CD14-positive monocyte (primary cell): ENCODE measurements at regions not wholly inside any gene's neighbourhood (a gene's known extent, or its start where the extent isn't known, plus 50 kb on each side); places are given as distances from the start of the nearest gene placed in this dataset.
A peak's percentile ranks its signal among the peaks of the same experiment; 100 is the strongest.
"Not testable (repeated sequence)": the region's sequence is repeated elsewhere in the genome, so short reads cannot be mapped to it uniquely, and the experiment has no call there.

Source experiments
- DNase-seq, 3 donors: peaks; one replicate each; pipeline ENCODE4 v3.0.0-alpha.2; 2011 to 2022
- H2AFZ ChIP-seq: 2 replicates; pipeline ENCODE4 v1.6.0; 2012; ENCODE audit warnings: mild to moderate bottlenecking, low read depth, low read length, inconsistent platforms; ENCODE audit not compliant: insufficient read depth, poor library complexity, severe bottlenecking
- H3K27ac ChIP-seq, 2 donors: 1 replicate in 1 of 2; 2 replicates in 1 of 2; pipeline ENCODE4 v1.5.1; 2012 to 2013; ENCODE audit warnings: low read length in 2 of 2, control low read depth in 1 of 2, inconsistent platforms in 1 of 2, low read depth in 1 of 2, mild to moderate bottlenecking in 1 of 2
- H3K27me3 ChIP-seq, 2 donors: one replicate each; pipeline versions ENCODE4 v1.6.0 to v1.6.1; 2011 to 2013; ENCODE audit warnings: low read length in 2 of 2; ENCODE audit not compliant: control insufficient read depth in 2 of 2, insufficient read depth in 2 of 2
- H3K36me3 ChIP-seq, 2 donors: replicated peaks in 1 of 2; 1 replicate in 1 of 2; 2 replicates in 1 of 2; pipeline versions ENCODE4 v1.5.1 to v1.6.1; 2012 to 2013; ENCODE audit warnings: low read length in 2 of 2, control low read depth in 1 of 2, inconsistent platforms in 1 of 2, mild to moderate bottlenecking in 1 of 2; ENCODE audit not compliant: insufficient read depth in 2 of 2, control insufficient read depth in 1 of 2
- H3K4me1 ChIP-seq, 2 donors: 1 replicate in 1 of 2; 2 replicates in 1 of 2; pipeline versions ENCODE4 v1.5.1 to v1.6.1; 2012 to 2013; ENCODE audit warnings: low read length in 2 of 2, control low read depth in 1 of 2, inconsistent platforms in 1 of 2, mild to moderate bottlenecking in 1 of 2, moderate library complexity in 1 of 2; ENCODE audit not compliant: insufficient read depth in 2 of 2, control insufficient read depth in 1 of 2
- H3K4me2 ChIP-seq: replicated peaks from 2 replicates; pipeline ENCODE3; 2012; ENCODE audit warnings: low read length, moderate library complexity, mild to moderate bottlenecking; ENCODE audit not compliant: poor library complexity, severe bottlenecking; ENCODE audit errors: extremely low read depth
- H3K4me3 ChIP-seq, 3 experiments: fragments of 200-600 bp in 1 of 3; sonication (generic) in 1 of 3; replicated peaks in 1 of 3; 1 replicate in 2 of 3; 2 replicates in 1 of 3; pipeline ENCODE4 v1.5.1; 2011 to 2013; ENCODE audit warnings: low read length in 3 of 3, mild to moderate bottlenecking in 3 of 3, control low read depth in 2 of 3, low read depth in 2 of 3, inconsistent platforms in 1 of 3, moderate library complexity in 1 of 3
- H3K79me2 ChIP-seq: 2 replicates; pipeline ENCODE4 v1.6.0; 2012; ENCODE audit warnings: mild to moderate bottlenecking, control low read depth, inconsistent platforms, low read length, moderate library complexity; ENCODE audit not compliant: insufficient read depth
- H3K9ac ChIP-seq: 2 replicates; pipeline ENCODE4 v1.6.0; 2017; ENCODE audit warnings: low read length, mild to moderate bottlenecking; ENCODE audit not compliant: insufficient read depth, poor library complexity, severe bottlenecking
- H3K9me3 ChIP-seq, 2 donors: replicated peaks in 1 of 2; 1 replicate in 1 of 2; 2 replicates in 1 of 2; pipeline versions ENCODE4 v1.5.1 to v1.6.1; 2012 to 2013; ENCODE audit warnings: low read length in 2 of 2, control low read depth in 1 of 2; ENCODE audit not compliant: control insufficient read depth in 1 of 2, insufficient read depth in 1 of 2
- H4K20me1 ChIP-seq: 2 replicates; pipeline ENCODE4 v1.6.0; 2012; ENCODE audit warnings: mild to moderate bottlenecking, low read length, control low read depth, moderate library complexity; ENCODE audit not compliant: insufficient read depth
- H3K27ac Mint-ChIP-seq, 7 donors: one replicate each; pipeline ENCODE4 v1.8.0; 2020; ENCODE audit warnings: mild to moderate bottlenecking in 7 of 7, mixed read lengths in 7 of 7, moderate library complexity in 6 of 7, inconsistent platforms in 2 of 7
- H3K27me3 Mint-ChIP-seq, 3 donors: one replicate each; pipeline ENCODE4 v1.8.0; 2021 to 2022; ENCODE audit warnings: low read depth in 3 of 3, mild to moderate bottlenecking in 3 of 3, mixed read lengths in 3 of 3, moderate library complexity in 3 of 3, inconsistent platforms in 1 of 3
- H3K36me3 Mint-ChIP-seq, 2 donors: one replicate each; pipeline ENCODE4 v1.8.0; 2020; ENCODE audit warnings: mixed read lengths in 2 of 2, inconsistent platforms in 1 of 2, mild to moderate bottlenecking in 1 of 2
- H3K4me1 Mint-ChIP-seq: one replicate; pipeline ENCODE4 v1.8.0; 2020; ENCODE audit warnings: mild to moderate bottlenecking, mixed read lengths
- H3K4me3 Mint-ChIP-seq, 2 donors: one replicate each; pipeline ENCODE4 v1.8.0; 2020; ENCODE audit warnings: mild to moderate bottlenecking in 2 of 2, mixed read lengths in 2 of 2, moderate library complexity in 1 of 2
- H3K9me3 Mint-ChIP-seq, 7 donors: one replicate each; pipeline ENCODE4 v1.8.0; 2020 to 2022; ENCODE audit warnings: mixed read lengths in 7 of 7, mild to moderate bottlenecking in 6 of 7, moderate library complexity in 6 of 7, inconsistent platforms in 2 of 7
- WGBS: methylation state at CpG from one replicate; pipeline ENCODE4 v1.1.5; 2013; ENCODE audit warnings: missing lambda C conversion rate; ENCODE audit not compliant: insufficient coverage; 5-methylcytosine and 5-hydroxymethylcytosine counted together
- intact Hi-C, 2 donors: fragments of 100-400 bp; cut with micrococcal nuclease; formaldehyde crosslinking; loops; one replicate each; pipeline versions ENCODE4 v1.15.0 to v1.15.1; 2023
- TF ChIP-seq, protein P1 (sequence below): fragments of 200-600 bp; IDR thresholded peaks from one replicate; pipeline ENCODE4 v1.8.0; 2022; ENCODE audit warnings: antibody characterized with exemption, mild to moderate bottlenecking

GRCh38 chr3:190176106-190176505 is 55.4 kb upstream of the P3H2 start:
- H3K4me1 ChIP-seq, H3K27me3 Mint-ChIP-seq, H3K9me3 ChIP-seq, H3K27ac ChIP-seq, H3K27me3 ChIP-seq, H2AFZ ChIP-seq, H3K9ac ChIP-seq, intact Hi-C loops, H3K4me2 ChIP-seq, H3K79me2 ChIP-seq, DNase-seq, H4K20me1 ChIP-seq, H3K4me3 ChIP-seq, H3K9me3 Mint-ChIP-seq, H3K4me1 Mint-ChIP-seq, H3K27ac Mint-ChIP-seq, H3K36me3 Mint-ChIP-seq, H3K36me3 ChIP-seq: not testable (repeated sequence)
- peak overlapping the region in 1 of 2 donors; percentile 33 for H3K4me3 Mint-ChIP-seq
- 26% methylated on average over 9 of the region's 10 CpGs for WGBS

- Mint-ChIP-seq H3K4me3 (no peak overlapping the region), H3K27me3 (peaks cover 6 to 10% (median 6%) of the 10 kb centered on the region in 3 donors), H3K4me1 (peaks cover 3% of the 10 kb centered on the region), H3K27ac (no peak overlapping the region), H3K36me3 (no peaks in the 10 kb centered on the region), H3K9me3 (peaks cover 0 to 8% (median 3%) of the 10 kb centered on the region in 7 donors)
- Histone ChIP-seq H3K9ac (no peak overlapping the region), H3K4me1 (no peaks in the 10 kb centered on the region), H3K4me3 (no peak overlapping the region), H3K4me2 (no peak overlapping the region), H4K20me1 (no peaks in the 10 kb centered on the region), H3K79me2 (no peaks in the 10 kb centered on the region), H3K27me3 (no peaks in the 10 kb centered on the region), H3K27ac (no peak overlapping the region), H2AFZ (no peak overlapping the region), H3K9me3 (no peaks in the 10 kb centered on the region), H3K36me3 (no peaks in the 10 kb centered on the region)
- intact Hi-C loops: no loop called here
- DNase-seq: no peak
- TF ChIP-seq, protein P1, sequence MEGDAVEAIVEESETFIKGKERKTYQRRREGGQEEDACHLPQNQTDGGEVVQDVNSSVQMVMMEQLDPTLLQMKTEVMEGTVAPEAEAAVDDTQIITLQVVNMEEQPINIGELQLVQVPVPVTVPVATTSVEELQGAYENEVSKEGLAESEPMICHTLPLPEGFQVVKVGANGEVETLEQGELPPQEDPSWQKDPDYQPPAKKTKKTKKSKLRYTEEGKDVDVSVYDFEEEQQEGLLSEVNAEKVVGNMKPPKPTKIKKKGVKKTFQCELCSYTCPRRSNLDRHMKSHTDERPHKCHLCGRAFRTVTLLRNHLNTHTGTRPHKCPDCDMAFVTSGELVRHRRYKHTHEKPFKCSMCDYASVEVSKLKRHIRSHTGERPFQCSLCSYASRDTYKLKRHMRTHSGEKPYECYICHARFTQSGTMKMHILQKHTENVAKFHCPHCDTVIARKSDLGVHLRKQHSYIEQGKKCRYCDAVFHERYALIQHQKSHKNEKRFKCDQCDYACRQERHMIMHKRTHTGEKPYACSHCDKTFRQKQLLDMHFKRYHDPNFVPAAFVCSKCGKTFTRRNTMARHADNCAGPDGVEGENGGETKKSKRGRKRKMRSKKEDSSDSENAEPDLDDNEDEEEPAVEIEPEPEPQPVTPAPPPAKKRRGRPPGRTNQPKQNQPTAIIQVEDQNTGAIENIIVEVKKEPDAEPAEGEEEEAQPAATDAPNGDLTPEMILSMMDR: no peak
- WGBS: no CpG with 5 or more reads among the region's 1 CpG
Measured at GRCh38 chr3:190175490-190175889, 54.8 kb upstream of the P3H2 start.
